Erythroblast (primary cell): ENCODE measurements at regions not wholly inside any gene's neighbourhood (a gene's known extent, or its start where the extent isn't known, plus 50 kb on each side); places are given as distances from the start of the nearest gene placed in this dataset.

Source experiments
- GATA1 ChIP-seq: IDR thresholded peaks from 2 replicates; pipeline ENCODE4 v1.6.1; 2011; ENCODE audit warnings: low read depth, mild to moderate bottlenecking, control low read depth, low read length, moderate library complexity
- POLR2A ChIP-seq: IDR thresholded peaks from 2 replicates; pipeline ENCODE4 v1.6.1; 2011; ENCODE audit warnings: mild to moderate bottlenecking, low read length

DNA sequence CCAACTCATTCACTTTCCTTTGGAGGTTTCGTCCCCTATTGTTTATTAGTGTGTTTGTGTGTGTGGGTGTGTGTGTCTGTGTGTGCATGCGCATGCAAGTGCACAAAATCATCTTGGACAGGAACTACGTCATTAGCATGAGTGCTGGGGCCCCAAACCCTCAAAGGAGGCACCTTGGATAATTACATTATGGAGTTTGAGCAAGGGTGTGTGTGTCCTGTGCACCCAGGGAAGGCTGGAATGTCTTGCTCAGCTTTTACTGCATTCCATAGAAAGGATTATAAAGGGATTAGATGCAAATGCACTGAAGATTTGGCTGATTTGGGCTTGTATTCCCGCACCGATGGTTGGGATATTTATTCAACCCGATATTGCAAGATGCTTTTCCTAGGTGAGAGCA, 203.4 kb upstream of the NAV2 start:
- TF ChIP-seq POLR2A (no peak), GATA1 (no peak)
